ENCODE measurements at regions not wholly inside any gene's neighbourhood (a gene's known extent, or its start where the extent isn't known, plus 50 kb on each side); places are given as distances from the start of the nearest gene placed in this dataset.

DNA sequence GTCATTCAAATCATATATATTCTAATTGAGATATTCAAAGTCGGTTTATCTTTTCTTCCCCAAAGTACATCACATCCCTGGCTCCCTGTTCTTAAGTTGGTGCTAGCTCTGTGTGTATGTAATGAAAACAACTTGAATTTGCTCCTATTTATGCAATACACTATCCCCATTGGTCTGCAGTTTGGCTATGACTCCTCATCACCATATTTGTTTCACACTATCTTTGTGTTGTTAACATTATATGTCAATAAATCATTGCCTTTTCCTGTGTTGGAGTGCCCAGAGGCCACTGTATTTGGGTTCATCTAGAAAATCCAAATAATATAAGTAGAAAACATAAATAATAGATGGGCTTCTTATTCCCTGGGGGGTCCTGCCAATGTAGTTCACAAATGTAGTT lies 306.6 kb upstream of the TENM4 start:
- no peak for DNase-seq (ENCODE audit: low spot score)

DNA sequence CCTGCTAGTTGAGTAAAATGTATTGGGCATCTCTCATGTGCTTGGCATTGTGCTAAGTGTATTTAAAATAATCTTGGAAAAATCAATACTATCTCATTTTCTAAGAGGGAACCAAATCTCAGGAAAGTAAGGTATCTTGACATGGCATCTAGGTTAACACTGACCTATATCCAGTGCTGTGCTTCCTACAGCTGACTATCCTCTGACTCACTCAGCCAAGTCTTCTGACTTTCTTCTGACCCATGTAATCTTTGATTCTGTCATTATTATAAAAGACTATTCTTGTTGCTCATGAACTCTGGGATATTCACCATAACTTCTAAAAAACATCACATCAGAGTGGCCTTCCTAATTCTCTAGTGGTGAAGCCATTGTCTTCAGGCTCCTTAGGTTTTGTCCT lies 304.1 kb upstream of the TENM4 start:
- DNase-seq (ENCODE audit: low spot score) = no peak

DNA sequence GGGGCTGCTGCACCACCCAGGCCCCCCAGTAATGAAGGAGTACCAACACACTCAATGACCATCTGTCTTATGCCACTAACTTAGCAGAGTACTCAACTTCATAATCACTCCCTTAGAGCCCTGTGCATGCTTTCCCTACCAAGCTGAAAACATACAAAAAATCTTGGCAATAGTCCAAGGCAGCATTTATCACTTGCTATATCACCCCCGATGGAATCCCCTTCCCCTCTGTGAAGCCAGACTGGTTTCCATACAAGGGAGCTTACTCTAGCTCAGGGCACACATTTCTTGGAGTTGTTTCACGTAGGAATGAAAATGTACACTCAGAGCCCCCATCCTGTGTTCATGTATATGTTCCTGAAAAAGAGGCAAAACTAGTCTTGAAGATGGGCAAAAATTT lies 301.3 kb upstream of the TENM4 start:
- no peak for DNase-seq (ENCODE audit: low spot score)

DNA sequence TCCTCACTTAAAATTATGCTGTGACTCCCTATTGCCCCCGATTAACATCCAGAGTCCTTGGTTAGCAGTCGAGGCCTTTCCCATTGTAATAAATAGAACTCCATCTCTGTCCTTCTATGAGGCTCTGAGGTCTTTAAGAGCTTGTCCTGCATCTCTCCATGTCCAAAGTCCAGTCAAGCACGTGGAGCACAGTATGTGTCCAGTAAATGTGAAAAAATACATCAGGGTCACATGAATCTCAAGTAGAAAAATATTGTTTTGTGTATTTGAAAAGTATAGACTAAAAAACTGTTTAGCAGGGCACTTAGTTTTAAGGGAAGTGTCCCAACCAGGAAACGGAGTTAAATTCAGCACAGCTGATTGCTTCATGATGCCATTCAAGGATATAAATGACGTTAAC lies 298.8 kb upstream of the TENM4 start:
- no peak for DNase-seq (ENCODE audit: low spot score)

DNA sequence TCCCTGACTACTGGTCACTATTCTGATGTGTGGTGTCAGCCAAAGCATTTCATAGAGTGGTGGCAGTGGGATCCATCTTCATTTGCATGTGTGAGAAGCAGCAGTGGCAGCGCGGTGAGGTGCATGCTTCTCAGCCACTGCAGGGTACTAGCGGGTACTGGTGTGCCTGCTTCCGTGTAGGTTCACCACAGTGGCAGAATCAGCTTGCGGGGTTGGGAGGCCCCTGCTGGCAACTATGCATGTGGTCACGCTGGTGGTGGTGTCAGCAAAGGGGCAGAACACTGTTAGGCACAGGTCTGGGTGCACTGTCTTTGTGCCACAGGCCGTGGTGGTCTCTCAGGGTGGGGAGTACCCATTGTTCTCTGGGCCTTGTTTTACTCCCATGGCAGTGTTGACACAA lies 286.4 kb upstream of the TENM4 start:
- no peak for DNase-seq (ENCODE audit: low spot score)

DNA sequence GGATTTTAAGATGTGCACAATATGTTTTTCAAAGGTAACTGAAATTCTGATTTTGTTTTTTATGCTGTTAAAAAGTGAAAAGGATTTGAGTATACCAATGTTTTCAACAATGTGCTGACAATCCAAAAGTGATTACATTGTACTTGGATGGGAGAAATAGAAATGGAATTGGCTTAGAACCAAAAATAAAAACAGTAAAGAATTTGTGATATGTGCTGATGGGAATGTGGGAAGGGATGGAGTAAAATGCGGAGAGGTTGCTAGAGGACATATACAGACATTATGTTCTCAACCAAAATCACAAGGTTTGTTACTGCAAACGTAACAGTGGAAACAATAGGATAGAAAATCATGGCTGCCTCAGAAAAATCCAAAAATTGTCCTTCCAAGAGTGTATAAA lies 279.3 kb upstream of the TENM4 start:
- DNase-seq (ENCODE audit: low spot score) = no peak

DNA sequence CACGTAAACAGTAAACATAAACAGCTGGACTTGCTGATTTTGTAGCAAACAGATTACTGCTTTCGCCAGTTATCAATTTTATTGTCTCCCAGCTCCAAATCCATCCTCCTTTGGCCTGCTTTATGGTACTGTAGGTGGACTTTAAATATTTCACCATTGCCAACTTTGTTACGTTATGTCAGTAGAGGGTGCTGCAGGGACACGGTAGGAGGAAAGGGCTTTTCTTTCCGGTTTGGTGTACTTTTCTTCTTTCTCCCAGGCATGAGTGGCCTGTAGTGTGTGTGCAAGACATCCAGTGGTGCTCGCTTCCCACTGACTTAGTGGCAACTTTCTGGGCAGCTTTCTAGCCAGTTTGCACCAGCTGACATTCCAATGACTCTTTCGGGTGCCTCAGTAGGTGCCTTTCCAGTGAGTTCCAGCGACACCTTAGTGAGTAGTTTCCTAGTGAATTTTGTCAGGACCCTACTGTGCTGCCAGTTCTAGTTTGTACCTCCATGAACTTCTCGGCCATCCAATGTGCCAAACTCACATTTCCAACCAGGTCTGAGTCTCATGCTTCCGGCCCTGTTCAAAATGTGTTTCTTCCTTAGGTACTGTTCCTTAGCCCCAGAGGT lies 267.6 kb upstream of the TENM4 start:
- peak; percentile 48 for DNase-seq (ENCODE audit: low spot score)

DNA sequence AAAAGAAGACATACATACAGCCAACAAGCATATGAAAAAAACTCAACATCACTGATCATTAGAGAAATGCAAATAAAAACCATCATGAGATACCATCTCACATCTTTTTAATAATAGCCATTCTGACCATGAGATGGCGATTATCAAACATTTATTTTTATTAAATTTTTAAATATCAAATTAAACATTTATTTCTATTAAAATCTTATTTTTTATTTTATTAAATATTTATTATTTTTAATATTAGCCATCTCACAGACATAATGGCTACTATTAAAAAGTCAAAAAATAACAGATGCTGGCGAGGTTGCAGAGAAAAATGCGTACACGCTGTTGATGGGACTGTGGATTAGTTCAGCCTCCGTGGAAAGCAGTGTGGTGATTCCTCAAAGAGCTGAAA lies 264.8 kb upstream of the TENM4 start:
- no peak for DNase-seq (ENCODE audit: low spot score)

DNA sequence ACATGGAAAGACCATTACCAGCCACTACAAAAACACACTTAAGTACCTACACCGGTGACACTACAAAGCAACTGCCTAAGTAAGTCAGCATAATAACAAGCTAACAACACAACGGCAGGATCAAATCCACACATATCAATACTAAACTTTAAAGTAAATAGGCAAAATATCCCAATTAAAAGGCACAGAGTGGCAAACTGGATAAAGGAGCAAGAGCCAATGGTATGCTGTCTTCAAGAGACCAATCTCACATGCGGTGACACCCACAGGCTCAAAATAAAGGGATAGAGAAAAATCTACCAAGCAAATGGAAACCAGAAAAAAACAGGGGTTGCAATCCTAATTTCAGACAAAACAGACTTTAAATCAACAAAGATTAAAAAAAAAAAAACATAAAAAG lies 261.5 kb upstream of the TENM4 start:
- no peak for DNase-seq (ENCODE audit: low spot score)

DNA sequence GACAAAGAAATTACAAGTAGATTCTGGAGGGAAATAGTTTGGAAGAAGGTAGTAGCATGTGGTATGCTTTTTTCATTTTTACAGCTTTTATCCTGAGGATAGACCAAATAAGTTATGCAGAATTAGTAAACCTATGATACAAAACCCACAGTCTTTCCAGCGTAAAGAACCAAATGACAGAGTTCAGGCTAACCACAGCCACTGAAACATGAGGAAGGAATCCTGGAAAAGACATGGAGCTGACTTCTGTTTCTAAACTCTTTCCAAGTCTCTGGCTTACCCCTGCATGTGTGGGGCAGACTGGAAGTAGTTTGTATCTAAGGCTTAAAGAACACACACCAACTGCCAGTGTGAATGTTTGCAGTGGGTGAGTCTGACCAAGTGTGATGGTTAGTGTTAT lies 258.4 kb upstream of the TENM4 start:
- no peak for DNase-seq (ENCODE audit: low spot score)

DNA sequence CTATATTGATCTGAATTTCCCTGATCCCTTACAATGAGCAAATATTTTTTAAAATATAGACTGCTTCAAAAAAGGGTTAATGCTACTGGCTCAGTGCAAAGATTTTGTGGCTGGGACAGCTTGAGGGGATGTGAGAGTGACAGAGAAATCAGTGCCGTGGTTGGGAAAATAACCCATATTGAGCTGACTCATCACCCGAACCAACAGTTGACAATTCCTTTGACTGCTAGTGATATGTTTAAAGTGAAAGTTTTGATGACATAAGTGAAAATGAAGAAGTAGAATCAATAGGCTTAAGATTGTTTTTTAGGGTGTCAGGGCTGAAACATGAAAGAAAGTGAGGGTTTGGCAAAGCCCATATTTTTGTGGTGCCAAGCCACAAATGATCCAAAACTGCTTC lies 257.1 kb upstream of the TENM4 start:
- no peak for DNase-seq (ENCODE audit: low spot score)

DNA sequence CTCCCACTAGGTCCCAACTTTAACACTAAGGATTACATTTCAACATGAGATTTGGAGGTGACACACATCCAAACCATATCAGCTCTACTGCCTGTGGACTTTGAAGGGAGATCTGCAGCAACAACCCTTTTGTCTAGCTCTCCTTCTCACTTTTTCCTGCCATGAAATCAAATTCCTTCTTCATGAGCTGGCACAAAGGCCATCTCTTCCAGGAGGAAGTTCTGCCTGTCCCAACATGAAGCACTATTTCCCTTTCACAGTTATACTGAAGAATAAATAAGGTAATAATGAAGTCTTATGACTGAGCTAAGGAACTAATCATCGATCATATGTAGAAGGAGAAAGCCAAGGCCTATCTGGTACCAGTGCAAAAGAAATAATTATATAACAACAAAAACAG lies 253.5 kb upstream of the TENM4 start:
- no peak for DNase-seq (ENCODE audit: low spot score)

DNA sequence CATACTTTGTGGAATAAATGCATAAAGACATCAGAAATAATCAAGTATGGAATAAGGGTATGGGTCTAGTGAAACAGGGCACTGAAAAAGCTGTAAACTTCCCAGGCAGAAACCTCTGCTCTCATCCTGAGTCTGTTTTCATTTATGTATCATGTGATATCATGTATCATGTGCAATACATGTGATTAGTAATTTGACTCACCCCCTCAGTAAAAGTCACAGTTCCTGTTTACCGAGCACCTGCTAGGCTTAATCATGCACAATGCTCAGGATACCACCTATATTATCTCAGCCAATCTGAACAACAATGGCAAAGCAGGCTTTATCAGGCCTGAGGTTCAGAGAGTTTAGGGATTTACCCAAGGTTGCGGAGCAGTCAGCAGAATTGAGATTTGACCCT lies 250.6 kb upstream of the TENM4 start:
- no peak for DNase-seq (ENCODE audit: low spot score)

DNA sequence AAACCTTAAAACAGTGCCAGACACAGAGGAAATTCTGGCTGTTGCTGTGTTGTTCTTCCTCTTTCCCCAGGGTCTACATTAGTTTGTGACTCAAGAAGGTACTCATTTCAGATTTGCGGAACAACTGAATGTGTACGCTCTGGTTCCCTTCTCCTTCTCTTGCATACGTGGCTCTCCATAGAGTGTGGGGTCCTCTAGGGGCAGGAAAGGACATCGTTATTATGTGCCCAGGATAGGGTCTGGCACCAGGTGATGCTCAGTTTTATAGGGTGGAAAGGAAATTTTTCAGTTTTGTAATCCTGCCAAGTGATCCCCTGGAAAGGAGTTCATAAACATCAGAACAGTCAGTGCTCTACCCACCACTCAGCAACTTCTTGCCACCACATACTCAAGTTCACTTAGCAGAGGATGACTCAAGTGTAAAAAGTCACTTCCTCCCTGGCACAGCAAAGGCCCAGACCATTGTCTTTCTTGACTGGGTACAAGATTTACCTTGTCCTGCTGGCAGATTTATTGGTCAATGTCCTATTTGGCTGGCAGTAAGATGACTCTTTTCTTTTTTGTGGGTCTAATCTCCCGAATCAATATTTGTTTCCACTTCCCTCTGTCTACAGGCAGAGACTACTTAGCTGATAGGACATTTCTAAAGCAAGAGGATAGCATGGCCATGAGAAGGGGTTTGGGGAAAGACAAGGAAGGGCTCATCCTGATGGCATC lies 246.0 kb upstream of the TENM4 start:
- DNase-seq (ENCODE audit: low spot score) = no peak

DNA sequence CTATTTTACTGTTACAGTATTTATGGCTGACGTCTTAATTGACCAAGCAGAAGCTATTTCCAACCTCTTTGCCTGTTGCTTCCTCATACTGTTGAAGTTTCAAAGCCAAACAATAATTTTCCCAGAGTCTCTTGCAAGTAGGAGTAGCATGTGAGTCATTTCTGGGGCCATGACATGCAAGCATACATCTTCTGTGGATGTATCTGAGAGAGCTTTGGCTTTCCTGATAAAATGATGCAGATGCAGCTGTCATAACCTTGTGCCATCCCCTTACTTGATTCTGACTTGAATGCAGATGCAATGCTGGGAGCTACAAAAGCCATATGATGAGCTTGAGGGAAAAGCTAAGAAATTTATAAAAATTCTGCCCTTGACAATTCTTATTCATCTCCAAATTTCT lies 243.1 kb upstream of the TENM4 start:
- DNase-seq (ENCODE audit: low spot score) = no peak

DNA sequence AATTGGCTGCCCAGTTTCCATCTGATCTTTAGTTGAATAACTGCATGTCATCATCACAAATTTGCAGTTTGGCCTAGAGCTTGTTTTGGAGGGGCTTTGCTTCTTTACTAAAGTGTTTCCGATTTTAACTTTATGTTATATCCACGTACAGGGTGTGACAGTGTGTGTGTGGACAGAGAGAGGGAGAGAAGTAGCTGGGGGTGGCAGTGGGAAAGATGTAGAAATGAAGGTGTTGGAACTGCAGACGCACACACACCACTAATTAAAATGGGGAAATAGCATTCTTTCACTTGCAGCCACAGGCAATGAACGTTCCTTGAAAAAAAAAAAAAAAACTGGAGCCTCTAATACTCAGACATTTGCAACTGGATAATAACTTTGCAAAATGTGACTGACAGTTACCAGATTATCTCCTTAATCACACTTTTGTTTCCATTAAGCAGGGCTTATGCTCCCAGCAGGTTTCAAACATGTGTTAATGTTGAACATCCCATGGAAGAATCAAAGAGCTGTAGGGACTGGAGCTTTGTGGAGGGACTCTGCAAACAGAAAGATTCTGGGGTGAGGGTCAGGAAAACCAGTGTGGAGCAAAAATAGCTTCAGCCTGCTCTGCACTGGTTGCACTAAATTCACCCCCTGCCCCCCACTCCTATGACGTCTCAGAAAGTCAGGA lies 238.1 kb upstream of the TENM4 start:
- DNase-seq (ENCODE audit: low spot score) = no peak

DNA sequence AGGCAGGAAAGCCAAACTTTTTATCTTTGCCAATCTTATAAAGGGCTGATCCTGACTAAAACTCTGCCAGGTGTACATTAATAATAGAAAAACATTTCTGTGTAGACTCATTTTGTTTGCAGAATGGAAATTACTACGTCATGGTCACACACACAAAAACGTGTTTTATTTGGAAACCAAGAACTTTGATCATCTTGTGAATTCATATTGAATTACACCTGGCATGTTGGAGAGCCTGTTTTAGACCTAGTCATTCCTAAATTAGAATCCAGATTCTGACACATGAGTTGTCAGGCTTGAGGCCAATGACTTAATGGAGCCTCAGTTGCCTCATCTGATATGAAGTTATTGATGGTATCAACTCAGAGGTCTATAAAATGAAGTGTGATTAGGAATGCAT lies 235.6 kb upstream of the TENM4 start:
- DNase-seq (ENCODE audit: low spot score) = no peak

DNA sequence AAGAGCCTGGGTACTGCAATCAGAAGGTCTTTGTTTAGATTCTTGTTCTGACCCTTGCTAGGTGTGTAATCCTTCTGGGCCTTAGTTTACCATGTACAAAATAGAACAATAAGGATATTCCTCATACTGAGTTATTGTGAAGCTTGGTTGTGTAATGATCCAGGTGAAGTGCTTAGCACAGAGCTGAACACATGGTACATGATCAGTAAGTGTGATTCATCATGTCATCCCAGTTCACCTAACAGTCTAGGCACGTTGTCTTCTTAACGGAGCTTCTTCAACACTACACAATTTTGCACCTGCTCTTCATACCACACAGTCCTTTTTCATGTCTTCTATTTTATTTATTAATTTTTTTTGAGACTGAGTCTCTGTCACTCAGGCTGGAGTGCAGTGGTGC lies 234.3 kb upstream of the TENM4 start:
- DNase-seq (ENCODE audit: low spot score) = no peak

DNA sequence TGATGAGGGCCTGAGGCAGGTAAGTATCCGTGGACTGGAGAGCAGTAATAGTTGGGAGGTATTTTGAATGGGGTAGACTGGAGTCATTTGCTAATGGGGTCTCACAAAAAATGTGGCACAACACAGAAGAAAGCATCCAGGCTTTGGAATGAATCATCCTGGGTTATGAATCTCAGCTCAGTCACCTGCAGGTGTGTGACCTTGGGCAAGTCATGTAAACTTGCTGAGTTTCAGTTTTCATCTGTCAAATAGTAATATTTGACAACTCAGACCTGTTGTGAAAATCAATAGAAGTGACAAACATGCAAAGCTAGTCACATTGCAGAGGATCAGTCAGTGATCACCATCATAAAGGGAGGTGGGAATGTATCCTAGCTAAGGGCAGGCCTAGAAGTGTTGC lies 232.0 kb upstream of the TENM4 start:
- no peak for DNase-seq (ENCODE audit: low spot score)

DNA sequence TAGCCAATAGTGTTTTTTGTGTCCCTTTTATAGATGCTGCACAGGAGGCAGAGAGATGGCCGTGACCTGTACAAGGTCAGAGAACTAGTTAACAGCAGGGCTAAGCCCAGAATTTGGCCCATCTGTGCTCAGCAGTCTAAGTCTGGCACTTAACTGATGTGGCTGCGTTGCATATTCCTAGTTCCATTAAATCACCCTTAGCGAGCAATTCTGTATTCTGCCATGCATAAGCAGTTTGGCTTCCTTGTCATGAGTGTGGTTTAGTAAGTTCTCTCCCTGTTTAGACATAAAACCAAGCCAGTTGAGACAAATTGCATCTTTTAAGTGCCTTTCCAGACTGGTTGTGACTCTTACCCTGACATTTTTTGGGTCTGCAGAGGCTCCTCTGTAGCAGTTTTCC lies 230.6 kb upstream of the TENM4 start:
- no peak for DNase-seq (ENCODE audit: low spot score)

DNA sequence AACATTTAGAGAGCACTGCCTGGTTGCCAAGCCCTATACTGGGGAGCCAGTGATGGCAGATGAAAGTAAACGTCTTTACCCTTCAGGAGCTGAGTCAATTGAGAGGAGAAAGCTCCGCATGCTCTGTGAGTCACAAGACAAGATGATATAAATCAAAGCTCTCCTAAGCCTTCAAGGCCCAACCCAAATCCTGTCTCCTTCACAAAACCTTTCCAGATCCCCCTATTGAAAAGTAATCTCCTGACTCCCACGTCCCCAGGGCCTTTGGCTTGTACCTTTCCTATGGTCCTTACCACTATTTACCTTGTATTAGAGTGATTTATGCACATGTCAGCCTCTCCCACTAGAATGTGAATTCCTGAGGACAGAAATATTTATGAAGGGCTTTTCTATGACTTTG lies 230.1 kb upstream of the TENM4 start:
- DNase-seq (ENCODE audit: low spot score) = no peak

DNA sequence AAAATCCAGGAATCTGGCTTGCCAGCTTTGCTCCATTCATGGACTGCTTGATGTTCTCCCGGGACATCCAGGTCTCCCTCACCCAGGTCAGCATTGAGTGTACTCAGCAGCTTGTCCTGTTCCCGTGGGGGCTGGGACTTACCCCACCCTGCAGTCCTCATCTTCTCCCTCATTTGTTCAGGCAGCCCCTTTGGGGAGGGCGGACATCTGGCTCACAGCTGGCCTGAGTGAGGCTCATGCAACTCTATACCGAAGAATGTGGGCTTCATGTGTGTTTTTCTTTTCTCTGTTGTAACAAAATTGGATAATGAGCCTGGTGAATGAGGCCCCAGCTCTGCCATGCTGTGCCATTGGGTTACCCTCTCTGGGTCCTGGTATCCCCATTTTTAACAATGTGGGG lies 227.7 kb upstream of the TENM4 start:
- DNase-seq (ENCODE audit: low spot score) = no peak

DNA sequence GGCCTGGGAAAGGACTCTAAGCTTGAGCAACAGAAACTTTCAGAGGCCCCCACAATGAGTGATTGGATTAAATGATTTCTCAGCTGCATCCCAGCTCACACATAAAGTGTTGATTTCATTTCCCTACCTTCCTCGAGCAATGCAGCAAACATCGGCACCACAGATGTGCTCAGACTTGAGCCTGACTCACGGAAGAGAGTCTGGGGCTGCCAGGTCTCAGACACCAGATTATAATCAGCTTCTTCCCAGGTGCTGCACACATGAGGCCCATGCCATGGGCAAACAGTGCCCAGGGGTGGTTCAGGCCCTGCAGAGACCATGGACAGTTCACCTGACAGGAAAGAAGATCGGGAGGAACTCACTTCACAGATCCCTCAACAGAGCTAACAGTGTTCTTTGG lies 226.6 kb upstream of the TENM4 start:
- no peak for DNase-seq (ENCODE audit: low spot score)

DNA sequence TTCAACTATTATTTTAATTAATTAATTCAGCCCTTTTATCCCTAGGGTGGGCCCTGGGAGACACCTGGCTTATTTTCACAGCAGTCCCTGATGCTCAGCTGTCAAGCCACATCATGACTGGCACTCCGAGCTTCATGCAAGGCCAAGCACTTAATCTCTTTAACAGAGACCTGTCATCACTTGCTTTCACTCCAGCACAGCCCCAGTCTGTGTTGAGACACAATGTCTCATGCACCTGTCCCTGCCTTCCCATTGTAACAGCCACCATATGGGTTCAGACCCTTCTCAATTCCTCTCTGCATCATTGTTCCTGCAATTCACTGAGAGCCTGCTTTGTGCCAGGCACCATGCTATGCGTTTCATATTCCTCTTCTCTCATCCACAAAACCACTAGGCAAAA lies 222.2 kb upstream of the TENM4 start:
- no peak for DNase-seq (ENCODE audit: low spot score)
